ENCODE measurements at regions not wholly inside any gene's neighbourhood (a gene's known extent, or its start where the extent isn't known, plus 50 kb on each side); places are given as distances from the start of the nearest gene placed in this dataset.

DNA sequence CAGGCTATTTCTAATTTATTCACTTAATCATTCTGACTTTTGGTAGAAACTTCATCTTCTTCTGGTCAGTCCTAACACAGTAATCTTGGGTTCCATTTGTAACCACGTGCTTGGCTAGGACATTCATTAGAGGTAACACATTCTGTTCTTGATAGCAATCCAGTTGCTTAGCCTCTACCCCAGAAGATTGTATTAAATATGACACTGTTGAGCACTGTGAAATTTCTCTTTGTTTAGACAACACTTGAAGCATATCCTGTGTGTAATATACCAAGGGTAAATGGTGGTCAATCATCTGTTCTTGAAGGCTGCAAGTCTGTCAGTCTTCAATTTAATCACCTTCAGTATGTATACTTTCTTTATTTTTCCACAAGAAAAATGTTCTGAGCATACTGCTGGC lies 523.0 kb downstream of the ANKRD50 start:
- TF ChIP-seq EZH2 (IDR thresholded peaks at IDR 0.05; ENCODE audit: borderline replicate concordance, low read length) = no peak
- TF ChIP-seq, protein P1, sequence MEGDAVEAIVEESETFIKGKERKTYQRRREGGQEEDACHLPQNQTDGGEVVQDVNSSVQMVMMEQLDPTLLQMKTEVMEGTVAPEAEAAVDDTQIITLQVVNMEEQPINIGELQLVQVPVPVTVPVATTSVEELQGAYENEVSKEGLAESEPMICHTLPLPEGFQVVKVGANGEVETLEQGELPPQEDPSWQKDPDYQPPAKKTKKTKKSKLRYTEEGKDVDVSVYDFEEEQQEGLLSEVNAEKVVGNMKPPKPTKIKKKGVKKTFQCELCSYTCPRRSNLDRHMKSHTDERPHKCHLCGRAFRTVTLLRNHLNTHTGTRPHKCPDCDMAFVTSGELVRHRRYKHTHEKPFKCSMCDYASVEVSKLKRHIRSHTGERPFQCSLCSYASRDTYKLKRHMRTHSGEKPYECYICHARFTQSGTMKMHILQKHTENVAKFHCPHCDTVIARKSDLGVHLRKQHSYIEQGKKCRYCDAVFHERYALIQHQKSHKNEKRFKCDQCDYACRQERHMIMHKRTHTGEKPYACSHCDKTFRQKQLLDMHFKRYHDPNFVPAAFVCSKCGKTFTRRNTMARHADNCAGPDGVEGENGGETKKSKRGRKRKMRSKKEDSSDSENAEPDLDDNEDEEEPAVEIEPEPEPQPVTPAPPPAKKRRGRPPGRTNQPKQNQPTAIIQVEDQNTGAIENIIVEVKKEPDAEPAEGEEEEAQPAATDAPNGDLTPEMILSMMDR (IDR thresholded peaks at IDR 0.05; ENCODE audit: low read length) = no peak
- Histone ChIP-seq H3K79me2 (ENCODE audit: insufficient read depth, low read length) (no peaks in the 10 kb centered on the region), H3K27ac (ENCODE audit: low read depth, low read length, poor library complexity, severe bottlenecking) (no peak overlapping the region), H3K9me3 (ENCODE audit: low read length) (no peaks in the 10 kb centered on the region), H3K9me2 (ENCODE audit: low read depth, low read length) (no peaks in the 10 kb centered on the region), H3K9ac (ENCODE audit: low read length) (no peak overlapping the region), H3K4me3 (ENCODE audit: low read depth, low read length, poor library complexity, severe bottlenecking) (no peak overlapping the region), H2AFZ (ENCODE audit: low read length) (no peak overlapping the region), H3F3A (ENCODE audit: insufficient read depth, low read length) (no peaks in the 10 kb centered on the region), H3K4me1 (ENCODE audit: insufficient read depth, low read length, severe bottlenecking) (no peaks in the 10 kb centered on the region), H4K20me1 (ENCODE audit: insufficient read depth, low read length) (no peaks in the 10 kb centered on the region), H3K36me3 (ENCODE audit: insufficient read depth, low read length) (no peaks in the 10 kb centered on the region), H3K4me2 (ENCODE audit: low read length) (no peak overlapping the region), H3K27me3 (ENCODE audit: insufficient read depth, low read length) (no peaks in the 10 kb centered on the region)

DNA sequence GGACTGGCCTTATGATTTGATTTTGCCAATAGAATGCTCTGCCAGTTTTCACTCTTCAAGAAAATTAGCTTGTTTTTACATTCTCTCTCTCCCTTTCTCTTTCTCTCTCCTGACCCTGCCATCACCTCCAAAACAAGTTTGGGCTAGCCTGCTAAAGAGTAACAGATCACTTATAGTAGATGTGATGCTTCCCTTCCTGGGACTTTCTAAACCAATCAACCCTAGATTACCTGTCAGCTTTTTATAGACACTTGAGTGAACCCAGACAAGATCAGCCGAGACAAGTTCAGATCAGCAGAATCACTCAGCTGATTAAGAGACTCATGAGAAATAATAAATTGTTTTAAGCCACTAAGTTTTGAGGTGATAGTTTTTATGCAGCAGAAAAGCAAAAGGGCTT lies 521.2 kb downstream of the ANKRD50 start:
- Histone ChIP-seq H3K4me3 (ENCODE audit: low read depth, low read length, poor library complexity, severe bottlenecking) (no peak overlapping the region), H3K27ac (ENCODE audit: low read depth, low read length, poor library complexity, severe bottlenecking) (no peak overlapping the region), H3K79me2 (ENCODE audit: insufficient read depth, low read length) (no peaks in the 10 kb centered on the region), H3K4me1 (ENCODE audit: insufficient read depth, low read length, severe bottlenecking) (no peaks in the 10 kb centered on the region), H3K9ac (ENCODE audit: low read length) (no peak overlapping the region), H3K9me2 (ENCODE audit: low read depth, low read length) (no peaks in the 10 kb centered on the region), H3K36me3 (ENCODE audit: insufficient read depth, low read length) (no peaks in the 10 kb centered on the region), H2AFZ (ENCODE audit: low read length) (no peak overlapping the region), H3F3A (ENCODE audit: insufficient read depth, low read length) (no peaks in the 10 kb centered on the region), H3K9me3 (ENCODE audit: low read length) (no peaks in the 10 kb centered on the region), H3K27me3 (ENCODE audit: insufficient read depth, low read length) (no peaks in the 10 kb centered on the region), H3K4me2 (ENCODE audit: low read length) (no peak overlapping the region), H4K20me1 (ENCODE audit: insufficient read depth, low read length) (no peaks in the 10 kb centered on the region)
- TF ChIP-seq EZH2 (IDR thresholded peaks at IDR 0.05; ENCODE audit: borderline replicate concordance, low read length) = no peak
- TF ChIP-seq, protein P1 (IDR thresholded peaks at IDR 0.05; ENCODE audit: low read length) = no peak

DNA sequence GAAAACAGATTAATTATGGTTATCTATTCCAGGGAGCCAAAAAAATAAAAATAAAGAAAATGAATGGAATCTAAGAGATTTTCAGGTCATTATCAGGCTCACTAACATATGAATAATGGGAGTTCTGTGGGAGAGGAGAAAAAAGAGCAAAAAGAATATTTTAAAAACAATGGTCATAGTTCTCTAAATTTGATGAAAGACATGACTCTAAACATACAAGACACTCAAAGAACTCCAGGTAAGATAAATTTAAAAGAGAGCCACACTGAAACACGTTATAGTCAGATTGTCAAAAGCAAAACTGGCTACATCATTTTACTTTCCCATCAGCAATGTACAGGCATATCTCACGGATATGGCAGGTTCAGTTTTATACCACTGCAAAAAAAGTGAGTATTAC lies 520.0 kb downstream of the ANKRD50 start:
- Histone ChIP-seq H2AFZ (ENCODE audit: low read length) (no peak overlapping the region), H3K9ac (ENCODE audit: low read length) (no peak overlapping the region), H3K27ac (ENCODE audit: low read depth, low read length, poor library complexity, severe bottlenecking) (no peak overlapping the region), H3K4me3 (ENCODE audit: low read depth, low read length, poor library complexity, severe bottlenecking) (no peak overlapping the region), H3K4me2 (ENCODE audit: low read length) (no peak overlapping the region), H4K20me1 (ENCODE audit: insufficient read depth, low read length) (no peaks in the 10 kb centered on the region), H3K27me3 (ENCODE audit: insufficient read depth, low read length) (no peaks in the 10 kb centered on the region), H3K4me1 (ENCODE audit: insufficient read depth, low read length, severe bottlenecking) (no peaks in the 10 kb centered on the region), H3F3A (ENCODE audit: insufficient read depth, low read length) (no peaks in the 10 kb centered on the region), H3K79me2 (ENCODE audit: insufficient read depth, low read length) (no peaks in the 10 kb centered on the region), H3K36me3 (ENCODE audit: insufficient read depth, low read length) (no peaks in the 10 kb centered on the region), H3K9me2 (ENCODE audit: low read depth, low read length) (no peaks in the 10 kb centered on the region), H3K9me3 (ENCODE audit: low read length) (no peaks in the 10 kb centered on the region)
- TF ChIP-seq, protein P1 (IDR thresholded peaks at IDR 0.05; ENCODE audit: low read length) = no peak
- TF ChIP-seq EZH2 (IDR thresholded peaks at IDR 0.05; ENCODE audit: borderline replicate concordance, low read length) = no peak
